GM19328 (cell line): ENCODE measurements at regions not wholly inside any gene's neighbourhood (a gene's known extent, or its start where the extent isn't known, plus 50 kb on each side); places are given as distances from the start of the nearest gene placed in this dataset.

Experiments
- ATAC-seq: cut with Tn5 transposase; IDR thresholded peaks from one replicate; pipeline ENCODE4 v1.9.1; 2021; ENCODE audit warnings: mild to moderate bottlenecking, moderate library complexity; ENCODE audit not compliant: unreplicated experiment

- ATAC-seq, result peak; percentile 39
Observed at GRCh38 chr20:53706466-53707370, 113.1 kb upstream of the ZNF217 start.

DNA sequence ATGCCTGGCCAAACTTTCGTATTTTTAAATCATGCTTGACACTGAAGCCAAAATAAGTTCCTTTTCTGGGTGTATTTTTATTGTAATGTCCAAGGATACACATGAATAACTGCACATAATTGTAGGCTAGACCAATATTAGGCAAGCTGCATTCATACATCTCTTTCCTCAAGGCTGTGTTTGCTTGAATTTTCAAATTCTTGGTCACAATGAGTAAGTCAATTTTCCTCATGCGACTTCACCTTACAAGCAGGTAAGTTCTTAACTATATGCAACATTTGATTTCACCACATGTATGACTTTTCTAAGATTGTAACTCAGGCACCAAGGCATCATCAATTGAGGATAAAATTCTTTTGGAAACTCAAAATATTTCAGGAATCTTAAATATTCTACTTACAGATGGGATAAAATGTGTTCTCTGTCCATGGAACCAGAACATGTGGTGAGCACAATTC lies 112.4 kb upstream of the ZNF217 start:
- no peak for ATAC-seq

DNA sequence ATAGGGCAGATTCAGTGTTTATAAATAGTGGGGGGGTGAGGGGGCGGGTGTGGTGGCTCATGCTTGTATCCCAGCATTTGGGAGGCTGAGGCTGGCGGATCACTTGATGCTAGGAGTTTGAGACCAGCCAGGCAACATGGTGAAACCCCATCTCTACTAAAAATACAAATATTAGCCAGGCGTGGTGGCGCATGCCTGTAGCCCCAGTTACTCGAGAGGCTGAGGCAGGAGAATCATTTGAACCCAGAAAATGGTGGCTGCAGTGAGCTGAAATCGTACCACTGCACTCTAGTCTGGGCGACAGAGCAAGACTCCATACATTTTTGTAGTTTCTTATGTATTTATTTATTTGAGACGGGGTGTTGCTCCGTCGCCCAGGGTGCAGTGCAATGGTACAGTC lies 109.0 kb upstream of the ZNF217 start:
- no peak for ATAC-seq

GRCh38 chr20:53699906-53700305 lies 106.3 kb upstream of the ZNF217 start:
- no peak for ATAC-seq

DNA sequence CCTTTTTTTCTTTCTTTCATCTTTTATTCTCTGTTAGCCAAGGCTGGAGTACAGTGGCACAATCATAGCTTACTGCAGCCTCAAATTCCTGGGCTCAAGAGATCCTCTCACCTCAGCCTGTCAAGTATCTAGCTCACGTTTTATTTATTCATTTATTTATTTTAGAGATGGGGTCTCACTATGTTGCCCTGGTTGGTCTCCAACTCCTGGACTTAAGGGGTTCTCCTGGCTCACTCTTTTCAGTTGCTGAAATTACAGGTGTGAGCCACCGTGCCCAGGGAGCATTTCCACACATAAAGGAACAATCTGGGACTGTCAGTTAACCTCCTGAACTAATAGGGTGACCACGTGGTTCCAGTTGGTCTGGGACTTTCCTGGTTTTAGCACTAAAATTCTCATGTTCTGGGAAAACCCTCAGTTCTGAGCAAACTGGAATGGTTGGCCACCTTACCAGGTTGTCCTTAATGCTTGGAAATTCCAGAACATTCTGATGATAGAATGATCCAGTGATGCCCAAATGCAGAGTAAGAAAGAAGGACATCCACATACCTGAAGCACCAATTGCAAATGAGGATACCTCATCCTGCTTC lies 105.5 kb upstream of the ZNF217 start:
- no peak for ATAC-seq

DNA sequence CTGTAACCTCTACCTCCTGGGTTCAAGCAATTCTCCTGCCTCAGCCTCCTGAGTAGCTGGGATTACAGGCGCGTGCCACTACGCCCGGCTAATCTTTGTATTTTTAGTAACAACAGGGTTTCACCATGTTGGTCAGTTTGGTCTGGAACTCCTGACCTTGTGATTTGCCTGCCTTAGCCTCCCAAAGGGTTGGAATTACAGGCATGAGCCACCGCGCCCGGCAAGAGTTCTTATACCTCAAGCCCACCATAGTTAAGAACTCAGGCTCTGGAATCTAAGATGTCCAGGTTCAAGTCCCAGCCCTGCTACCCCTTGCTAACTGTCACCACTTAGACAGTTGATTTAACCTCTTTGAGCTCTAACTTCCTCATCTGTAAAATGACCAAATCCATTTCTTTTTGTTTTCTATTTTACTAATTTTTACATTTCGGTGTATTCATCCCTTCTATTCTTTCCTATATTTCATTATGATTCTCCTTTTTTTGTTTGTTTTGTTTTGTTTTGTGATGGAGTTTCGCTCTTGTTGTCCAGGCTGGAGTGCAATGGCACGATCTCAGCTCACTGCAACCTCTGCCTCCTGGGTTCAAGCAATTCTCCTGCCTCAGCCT lies 104.8 kb upstream of the ZNF217 start:
- ATAC-seq, result no peak

GRCh38 chr20:53695797-53696527 lies 102.3 kb upstream of the ZNF217 start:
- ATAC-seq, result no peak

GRCh38 chr20:53693262-53693871 lies 99.7 kb upstream of the ZNF217 start:
- no peak for ATAC-seq

GRCh38 chr20:53692465-53693067 lies 98.9 kb upstream of the ZNF217 start:
- no peak for ATAC-seq

DNA sequence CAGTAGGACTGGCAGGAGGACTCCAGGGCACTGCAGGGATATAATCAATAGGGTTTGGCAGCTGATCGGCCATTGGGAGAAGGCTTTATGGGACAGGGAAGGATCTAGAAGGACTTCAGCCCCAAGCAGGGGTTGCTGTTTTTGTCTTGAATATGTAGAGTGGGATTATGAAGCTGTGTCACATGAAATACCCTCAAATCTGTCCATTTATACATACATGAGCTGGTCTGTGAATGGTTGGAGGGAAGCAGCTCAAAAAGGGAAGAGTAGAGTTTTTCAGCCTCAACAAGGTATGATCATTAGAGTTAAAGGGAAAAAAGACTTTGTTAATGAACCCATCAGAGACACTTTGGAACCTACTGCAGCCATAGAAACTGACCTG lies 98.2 kb upstream of the ZNF217 start:
- ATAC-seq, result no peak

DNA sequence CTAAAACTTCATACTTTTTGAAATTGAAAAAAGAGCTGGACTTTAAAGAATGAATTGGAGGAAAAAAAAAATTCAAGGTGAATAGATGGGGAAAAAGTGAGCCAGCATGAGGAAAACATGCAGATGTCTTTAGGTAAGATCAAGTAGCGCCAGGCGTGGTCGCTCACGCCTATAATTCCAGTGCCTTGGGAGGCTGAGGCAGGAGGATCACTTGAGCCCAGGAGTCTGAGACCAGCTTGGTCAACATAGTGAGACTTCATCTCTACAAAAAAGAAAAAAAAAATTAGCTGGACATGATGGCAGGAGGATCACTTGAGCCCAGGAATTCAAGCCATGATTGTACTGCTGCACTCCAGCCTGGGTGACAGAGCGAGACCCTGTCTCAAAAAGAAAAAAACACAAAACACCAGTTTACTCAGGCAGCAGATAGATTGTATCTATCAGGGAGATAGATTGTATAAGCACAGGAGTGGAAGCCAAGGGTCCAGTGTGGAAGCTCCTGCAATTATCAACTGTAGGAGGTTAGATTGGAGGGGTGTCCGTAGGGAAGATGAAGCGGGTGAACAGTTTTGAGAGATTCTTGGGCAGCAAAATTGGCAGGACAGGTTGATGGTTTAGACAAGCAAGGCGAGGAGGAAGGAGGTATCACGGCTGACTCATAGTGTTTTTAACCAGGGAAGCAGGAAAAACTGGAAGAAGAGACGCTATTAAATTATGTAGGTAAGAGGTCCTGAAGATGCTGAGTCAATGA lies 97.6 kb upstream of the ZNF217 start:
- no peak for ATAC-seq

DNA sequence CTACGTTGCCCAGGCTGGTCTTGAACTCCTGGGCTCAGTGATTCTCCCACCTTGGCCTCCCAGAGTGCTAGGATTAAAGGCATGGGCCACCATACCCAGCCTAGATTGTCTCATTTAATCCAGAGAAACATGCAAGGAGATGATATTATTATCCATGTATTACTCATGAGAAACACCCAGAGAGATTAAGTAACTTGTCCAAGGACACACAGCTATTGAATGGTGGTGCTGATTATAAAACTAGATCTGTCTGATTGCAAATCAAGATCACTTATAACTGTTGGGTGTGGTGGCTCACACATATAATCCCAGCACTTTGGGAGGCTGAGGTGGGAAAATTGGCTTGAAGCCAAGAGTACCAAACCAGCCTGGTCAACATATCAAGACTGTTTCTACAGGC lies 94.4 kb upstream of the ZNF217 start:
- no peak for ATAC-seq

DNA sequence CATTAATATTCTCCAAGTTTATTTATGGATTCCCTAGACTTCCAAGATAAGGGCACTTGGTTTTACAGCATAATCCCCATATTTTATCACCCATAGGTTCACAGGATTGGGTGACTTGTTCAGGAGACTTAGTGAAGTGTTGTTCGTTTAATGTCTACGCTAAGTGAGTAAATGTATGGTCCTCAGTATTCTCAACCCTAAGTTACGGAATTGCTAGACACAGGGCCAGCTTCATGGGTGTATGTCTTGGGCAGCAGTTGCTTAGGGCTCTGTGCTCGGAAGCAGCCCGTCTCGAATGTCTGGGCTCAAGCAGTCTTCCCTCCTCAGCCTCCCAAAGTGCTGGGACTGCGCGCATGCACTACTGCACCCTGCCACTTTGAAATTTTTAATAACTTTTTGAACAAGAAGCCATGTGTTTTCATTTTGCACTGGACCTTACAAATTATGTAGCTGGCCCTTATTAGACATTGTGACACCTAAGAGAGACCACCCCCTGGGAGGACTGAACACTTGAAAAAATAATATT lies 91.5 kb upstream of the ZNF217 start:
- ATAC-seq, result no peak

DNA sequence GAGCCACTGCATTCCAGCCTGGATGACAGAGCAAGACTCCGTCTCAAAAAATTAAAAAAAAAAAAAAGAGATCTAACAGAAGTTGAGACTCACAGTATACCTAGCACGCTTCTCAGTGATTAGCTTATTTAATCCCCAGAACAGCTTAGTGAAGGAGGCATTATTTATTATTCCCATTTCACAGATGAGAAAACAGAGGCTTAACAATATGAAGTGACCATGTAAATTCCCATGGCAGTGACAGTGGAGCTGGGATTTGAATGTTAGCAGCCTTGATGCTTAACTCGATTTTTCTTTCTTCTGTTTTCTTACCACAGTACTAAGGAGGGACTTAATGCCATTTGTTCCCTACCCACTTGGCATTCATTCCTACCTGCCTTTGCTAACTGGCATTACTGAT lies 89.9 kb upstream of the ZNF217 start:
- no peak for ATAC-seq

DNA sequence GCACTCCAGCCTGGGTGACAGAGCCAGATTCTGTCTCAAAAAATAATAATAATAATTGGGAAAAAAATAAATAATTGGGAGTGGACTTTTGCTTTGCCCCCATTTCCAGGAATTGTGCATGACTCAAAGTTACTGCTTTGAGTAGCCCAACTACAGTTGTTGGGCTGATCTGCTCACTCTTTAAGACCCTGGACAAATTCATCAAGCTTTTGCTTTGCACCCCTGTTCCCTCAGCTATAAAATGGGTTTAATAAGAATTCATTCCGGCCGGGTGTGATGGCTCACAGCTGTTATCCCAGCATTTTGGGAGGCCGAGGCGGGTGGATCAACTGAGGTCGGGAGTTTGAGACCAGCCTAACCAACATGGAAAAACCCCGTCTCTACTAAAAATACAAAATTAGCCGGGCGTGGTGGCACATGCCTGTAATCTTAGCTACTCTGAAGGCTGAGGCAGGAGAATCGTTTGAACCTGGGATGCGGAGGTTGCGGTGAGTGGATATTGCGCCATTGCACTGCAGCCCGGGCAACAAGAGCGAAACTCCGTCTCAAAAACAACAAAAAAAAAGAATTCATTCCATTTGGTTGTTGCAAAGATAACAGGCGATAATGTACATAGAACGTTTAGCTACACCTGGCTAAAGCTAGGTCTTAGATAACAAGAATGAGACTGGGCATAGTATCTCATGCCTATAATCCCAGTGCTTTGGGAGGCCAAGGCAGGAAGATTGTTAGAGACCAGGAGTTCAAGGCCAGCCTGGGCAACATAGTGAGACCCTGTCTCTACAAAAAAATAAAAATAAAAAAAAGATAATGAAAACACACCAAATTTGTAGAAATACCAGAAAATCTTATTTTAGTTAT lies 87.9 kb upstream of the ZNF217 start:
- ATAC-seq, result no peak

DNA sequence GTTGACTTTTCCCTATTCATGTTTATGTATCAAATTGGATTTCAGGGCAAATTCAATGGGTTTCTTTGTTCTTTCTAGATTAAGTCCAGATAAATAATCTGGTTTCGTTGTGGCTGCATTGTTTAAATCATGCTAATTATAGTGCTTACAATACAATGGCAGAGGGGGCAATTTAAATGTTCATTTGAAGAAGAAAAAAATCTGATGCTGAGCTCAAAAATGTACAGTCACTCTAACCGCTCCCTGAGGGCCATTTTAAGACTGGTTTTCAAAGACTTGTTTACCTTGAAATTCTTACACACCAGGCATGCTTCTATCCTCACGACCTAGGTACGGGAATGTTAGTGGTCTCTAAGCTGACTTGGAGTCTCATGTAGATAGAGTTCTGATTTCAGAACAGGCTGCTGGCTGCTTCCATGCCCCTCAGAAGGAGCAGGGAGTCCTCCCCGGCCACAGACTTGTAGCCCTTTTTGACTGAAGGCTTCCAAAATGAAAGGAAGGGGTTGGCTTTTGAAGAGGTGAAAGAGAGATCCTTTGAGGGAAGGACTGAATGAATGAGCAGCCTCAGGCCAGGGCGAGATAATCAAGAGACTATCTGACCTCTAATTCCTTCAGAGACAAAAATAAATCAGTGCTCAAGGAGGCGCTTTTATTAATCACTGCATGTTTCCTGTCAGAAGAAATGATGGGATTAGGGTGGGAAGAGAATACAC lies 86.1 kb upstream of the ZNF217 start:
- ATAC-seq, result no peak

DNA sequence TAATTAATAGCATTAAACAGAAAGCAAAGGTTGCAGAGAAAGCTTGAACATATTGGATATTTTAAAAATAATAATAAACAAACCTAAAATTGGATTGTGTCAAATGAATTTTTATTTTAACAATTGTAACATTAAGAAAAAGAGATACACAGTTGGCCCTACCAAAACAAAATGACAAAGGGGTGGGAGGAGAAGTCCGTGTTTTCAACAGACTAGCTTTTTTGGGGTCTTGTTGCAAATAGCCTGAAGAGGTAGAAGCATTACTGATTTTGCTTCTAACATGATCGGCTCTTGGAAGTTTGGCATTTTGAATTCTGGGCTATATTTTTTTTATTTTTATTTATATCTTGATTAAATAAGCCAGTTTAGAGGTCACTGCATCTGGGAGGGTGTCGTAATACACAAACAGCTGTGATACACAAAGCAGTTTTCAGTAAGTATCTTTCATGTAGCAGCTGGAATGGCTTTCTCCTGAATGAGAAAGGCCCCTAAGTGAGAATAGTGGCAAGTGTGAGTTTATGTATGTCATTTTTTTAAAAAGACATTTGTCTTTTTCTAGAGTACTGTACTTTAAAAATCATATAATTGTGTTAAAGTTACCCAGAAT lies 85.5 kb upstream of the ZNF217 start:
- ATAC-seq, result no peak
